ENCODE measurements at regions not wholly inside any gene's neighbourhood (a gene's known extent, or its start where the extent isn't known, plus 50 kb on each side); places are given as distances from the start of the nearest gene placed in this dataset.

DNA sequence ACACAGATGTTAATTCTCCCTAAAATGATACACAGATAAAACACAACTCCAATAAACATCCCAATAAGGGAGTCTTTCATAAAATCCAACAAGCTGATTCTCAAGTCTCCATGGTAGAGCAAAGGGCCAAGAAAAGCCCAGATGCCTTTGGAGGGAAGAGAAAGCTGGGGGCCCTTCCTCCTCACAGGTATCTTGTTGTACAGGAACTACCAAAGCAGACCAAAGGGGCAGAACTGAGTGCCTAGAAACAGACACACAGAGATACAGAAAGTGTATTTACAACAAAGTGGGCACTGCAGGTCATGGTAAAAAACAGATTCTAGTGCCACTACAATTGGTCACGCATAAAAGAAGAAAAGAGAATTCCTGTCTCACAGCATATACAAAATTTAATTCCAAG is 87.2 kb upstream of the NSMCE3 start:
- intact Hi-C loops (cut with DNase I), result no loop called here

DNA sequence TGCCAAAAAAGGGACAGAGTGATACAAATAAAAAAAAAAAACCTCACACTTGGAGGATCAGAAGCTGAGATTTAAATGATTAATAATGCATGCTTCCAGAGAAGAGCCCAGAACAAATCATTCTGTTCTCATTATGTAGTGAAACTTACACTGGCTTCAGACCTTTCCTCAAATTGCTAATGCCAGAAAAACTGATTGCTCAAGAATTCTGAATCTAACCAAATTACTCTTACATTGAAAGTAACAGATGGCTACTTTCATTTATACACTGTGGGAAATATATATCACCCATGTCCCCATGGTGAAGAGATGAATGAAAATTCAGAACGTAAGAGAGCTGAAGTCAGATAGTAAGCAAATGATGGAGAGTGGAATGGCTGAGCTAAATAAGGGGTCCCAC is 85.9 kb upstream of the NSMCE3 start:
- DNase-seq (no peak), ATAC-seq (no peak)
- intact Hi-C loops (cut with DNase I), result no loop called here

More for the DNA sequence above, 87.2 kb upstream of the NSMCE3 start:
- ATAC-seq (no peak), DNase-seq (no peak)

DNA sequence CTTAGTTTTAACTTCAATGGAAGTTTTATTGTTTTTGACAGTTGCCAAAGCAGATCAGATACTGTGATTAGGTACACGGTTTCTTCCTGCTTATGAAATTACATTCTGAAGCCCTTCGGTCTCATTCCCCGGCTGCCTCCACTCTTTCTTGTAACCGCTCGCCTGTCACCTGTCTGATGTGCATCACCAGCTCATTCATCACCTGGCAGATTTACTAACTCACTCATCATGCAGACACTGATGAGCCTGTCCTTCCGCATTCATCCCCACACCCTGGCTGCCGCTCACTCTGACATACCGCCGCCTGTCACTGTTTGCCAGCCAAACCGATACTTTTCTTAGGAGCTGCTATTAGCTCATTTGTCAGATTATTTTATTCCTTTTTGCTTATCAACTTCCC is 82.8 kb upstream of the NSMCE3 start:
- intact Hi-C loops (cut with DNase I), result no loop called here
- ATAC-seq (no peak), DNase-seq (no peak)

DNA sequence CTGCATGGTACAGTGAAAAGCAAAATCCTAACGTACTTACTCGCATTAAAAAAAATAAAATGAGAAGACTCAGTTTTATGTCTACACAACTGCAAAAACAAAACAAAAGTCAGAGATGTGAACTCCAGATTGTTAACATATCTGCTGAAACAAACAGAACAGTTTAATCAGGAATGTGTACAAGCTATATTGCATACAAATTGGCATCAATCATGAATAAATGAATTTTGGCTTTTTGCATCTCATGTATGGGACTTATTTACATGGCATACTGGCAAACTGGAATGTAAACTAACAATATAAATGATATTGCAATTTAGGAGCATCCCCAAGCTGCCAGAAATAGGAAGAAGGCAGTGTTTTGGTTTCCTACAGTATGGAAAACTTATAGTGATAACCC is 79.6 kb upstream of the NSMCE3 start:
- intact Hi-C loops (cut with DNase I), result loop anchor here in 1 of 2 donors (10.0 kb wide), 2 partner anchors 46 to 214 kb away; no protein-coding TSS in a partner anchor
- DNase-seq (no peak), ATAC-seq (no peak)

DNA sequence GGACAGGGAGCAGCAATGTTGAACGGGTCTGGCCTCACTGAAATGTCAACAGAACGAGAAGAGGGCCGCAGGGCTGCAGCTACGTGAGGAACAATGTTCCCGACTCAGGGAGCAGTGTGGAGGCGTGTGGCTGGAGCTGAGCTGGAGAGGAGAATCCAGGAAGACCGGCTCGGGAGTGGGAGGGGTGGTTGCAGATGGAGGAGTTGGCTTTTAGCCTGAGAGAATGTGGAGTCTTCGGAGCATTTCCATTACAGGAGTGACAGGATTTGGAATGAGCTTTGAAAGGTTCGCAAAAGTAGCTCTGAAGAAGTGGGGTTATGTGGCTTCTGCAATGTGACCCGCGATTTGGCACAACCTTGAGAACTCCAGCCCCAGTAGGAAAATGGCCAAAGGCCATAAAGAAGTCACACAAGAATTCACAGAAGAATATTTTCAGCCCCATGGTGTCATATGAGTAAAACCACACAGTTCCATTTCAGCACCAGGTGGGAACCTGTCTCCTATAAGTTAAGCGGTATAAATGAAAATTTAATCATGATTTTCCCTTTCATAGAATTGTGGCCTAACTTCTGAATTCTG is 78.8 kb upstream of the NSMCE3 start:
- DNase-seq (peak; percentile 37), ATAC-seq (peak in 1 of 2 donors; percentile 72)
- intact Hi-C loops (cut with DNase I), result loop anchor here in 1 of 2 donors (10.0 kb wide), 2 partner anchors 46 to 214 kb away; no protein-coding TSS in a partner anchor

DNA sequence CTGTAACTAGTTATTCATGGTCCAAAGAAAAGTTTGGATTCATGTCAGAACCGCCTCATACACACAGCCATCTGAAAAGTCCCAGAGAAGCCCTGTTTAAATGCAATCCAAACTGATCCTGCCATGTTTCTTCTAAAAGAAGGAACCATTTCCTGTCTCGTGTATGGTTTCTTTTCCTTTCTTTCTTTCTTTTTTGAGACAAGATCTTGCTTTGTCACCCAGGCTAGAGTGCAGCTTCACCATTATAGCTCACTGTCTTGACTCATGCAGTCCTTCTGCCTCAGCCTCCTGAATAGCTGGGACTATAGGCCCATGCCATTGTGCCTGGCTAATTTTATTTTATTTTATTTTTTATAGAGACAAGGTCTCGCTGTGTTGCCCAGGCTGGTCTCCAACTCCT is 77.4 kb upstream of the NSMCE3 start:
- DNase-seq (no peak), ATAC-seq (no peak)
- intact Hi-C loops (cut with DNase I), result loop anchor here in 1 of 2 donors (10.0 kb wide), 2 partner anchors 48 to 212 kb away; no protein-coding TSS in a partner anchor

DNA sequence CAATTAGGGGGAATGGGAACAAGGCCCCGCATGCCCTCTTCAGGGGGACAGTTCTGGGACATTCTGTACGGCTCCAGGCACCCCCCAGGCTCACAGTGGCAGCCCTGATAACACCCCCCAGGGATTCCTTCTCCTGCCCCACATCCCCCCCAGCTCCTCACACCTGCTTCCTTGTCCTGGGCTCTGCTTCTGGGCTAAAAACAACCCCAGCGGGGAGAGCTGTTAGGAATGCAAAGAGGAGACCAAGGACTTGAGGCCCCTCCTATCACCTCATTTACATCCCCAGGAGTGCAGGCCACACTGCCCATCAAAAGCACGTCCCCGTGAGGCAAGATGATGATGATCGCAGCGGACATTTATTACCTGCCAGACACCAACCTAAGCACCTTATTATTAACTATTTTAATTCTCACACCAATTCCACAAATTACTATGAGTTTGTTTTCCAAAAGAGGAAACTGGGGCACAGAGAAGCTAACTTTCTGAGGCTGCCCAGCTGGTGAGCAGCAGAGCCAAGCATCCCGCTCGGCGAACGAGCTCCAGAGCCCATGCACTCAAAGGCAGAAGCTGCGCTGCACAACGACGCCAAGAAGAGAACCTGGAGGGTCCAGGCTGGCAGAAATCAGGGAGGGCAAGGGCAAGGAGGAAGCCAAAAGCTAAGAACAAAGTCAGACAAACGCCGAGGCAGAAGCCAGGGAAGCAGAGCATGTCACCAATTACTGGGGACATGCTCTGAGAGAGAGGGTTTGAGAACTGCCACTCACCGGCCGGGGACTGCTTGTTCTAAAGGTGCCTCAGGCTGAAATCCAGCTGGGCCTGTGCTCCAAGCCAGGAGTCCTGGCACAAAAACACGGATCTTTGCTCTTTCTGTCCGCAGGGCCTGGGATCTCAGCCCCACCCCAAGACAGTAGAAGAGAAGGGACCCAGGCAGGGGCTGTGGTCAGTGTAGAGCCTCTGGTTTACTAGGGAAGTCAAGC is 76.2 kb upstream of the NSMCE3 start:
- intact Hi-C loops (cut with DNase I), result loop anchor here in 1 of 2 donors (10.0 kb wide), 2 partner anchors 49 to 211 kb away; no protein-coding TSS in a partner anchor
- no peak for DNase-seq
- ATAC-seq, result no peak

DNA sequence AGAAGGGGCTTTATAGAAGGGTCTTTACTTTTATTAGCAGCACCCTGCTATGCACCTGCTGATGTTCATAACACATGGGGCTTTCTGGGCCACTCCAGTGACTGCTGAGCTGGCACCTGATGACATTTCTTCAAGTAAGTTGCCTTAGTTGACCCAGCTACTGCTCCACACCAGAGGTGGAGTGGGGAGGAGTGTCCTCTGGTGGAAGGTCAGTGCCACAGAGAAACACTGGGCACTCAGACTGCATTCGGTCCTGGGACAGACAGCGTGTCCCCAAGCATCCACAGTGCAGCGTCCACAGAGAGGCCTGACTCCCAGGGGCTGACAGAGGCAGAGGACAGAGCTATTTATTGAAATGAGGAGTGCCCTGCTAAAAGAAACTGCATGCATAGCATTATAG is 74.9 kb upstream of the NSMCE3 start:
- intact Hi-C loops (cut with DNase I), result loop anchor here in 1 of 2 donors (10.0 kb wide), 2 partner anchors 50 to 210 kb away; no protein-coding TSS in a partner anchor
- ATAC-seq (no peak), DNase-seq (no peak)

DNA sequence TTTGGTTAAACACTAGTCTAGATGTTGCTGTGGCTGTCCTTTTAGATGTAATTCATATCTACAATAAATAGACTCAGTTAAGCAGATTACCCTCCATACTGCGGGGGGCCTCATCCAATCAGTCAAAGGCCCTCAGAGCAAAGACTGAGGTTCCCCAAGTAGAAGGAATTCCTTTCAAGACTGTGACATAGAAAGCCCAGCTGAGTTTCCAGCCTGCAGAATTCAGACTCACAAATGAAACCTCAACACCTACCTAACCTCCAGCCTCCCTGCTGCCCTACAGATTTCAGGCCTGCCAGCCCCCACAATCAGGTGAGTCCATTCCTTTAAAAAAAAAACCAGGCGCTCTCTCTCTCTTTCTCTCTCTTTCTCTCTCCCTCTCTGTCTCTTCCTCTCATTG is 73.6 kb upstream of the NSMCE3 start:
- ATAC-seq (no peak), DNase-seq (no peak)
- intact Hi-C loops (cut with DNase I), result loop anchor here in 1 of 2 donors (10.0 kb wide), 2 partner anchors 52 to 208 kb away; no protein-coding TSS in a partner anchor

DNA sequence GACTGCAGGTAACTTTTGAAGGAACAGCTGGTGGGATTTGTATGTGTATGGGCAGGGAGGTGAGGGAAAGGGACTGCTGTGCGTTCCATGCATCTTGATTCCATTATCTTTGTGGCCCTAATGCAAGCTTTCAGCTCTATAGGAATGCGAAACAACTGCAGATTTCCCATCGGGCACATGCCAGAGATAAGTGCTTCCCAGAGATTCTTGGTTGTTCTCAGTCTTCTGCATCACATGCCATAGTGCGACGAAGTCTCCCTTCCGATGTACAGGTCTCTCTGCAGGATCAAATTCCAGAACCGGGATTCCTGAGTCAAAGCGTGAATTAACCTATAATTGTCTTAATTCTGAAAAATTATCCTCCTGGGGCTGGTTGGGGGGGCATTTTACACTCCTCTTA is 72.6 kb upstream of the NSMCE3 start:
- DNase-seq (no peak), ATAC-seq (no peak)
- intact Hi-C loops (cut with DNase I), result loop anchor here in 1 of 2 donors (10.0 kb wide), 2 partner anchors 53 to 207 kb away; no protein-coding TSS in a partner anchor

DNA sequence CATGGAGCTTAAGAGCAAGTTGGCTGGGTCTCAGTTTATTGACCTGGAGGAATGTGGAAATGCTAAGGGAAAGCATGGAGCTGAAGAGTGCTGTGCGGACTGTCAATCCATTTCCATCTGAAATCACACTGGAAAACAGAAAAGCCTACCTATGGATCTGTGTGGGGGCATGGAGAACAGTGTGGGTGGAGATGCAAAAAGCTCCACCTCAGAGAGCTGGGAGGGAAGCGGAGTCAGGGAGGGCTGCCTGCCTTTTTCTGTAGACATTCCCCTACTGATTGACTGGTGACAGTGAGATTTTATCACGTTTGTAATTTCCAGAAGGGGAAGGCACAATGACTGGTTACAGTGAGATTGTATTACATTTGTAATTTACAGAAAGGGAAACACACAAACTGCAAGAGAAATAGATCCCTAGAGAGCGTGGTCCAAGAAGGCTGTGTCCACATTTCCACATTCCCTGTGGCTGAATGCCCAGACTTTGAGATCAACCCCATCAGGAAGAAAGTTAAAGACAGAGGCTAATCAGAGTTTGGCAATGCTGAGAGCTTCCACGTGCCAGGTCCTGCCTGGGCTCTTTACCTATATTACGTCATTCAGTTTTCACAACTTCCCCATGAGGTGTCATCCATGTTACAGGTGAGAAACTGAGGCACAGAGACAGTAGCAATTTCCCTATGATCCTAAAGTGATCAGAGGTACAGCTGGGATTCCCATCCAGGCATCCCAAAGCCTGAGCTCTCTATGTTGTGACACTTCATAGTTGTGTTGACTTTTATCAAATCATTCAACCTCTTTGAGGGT is 67.7 kb upstream of the NSMCE3 start:
- ATAC-seq, result peak; percentile 72 to 79
- intact Hi-C loops (cut with DNase I), result no loop called here
- peak; percentile 25 for DNase-seq

DNA sequence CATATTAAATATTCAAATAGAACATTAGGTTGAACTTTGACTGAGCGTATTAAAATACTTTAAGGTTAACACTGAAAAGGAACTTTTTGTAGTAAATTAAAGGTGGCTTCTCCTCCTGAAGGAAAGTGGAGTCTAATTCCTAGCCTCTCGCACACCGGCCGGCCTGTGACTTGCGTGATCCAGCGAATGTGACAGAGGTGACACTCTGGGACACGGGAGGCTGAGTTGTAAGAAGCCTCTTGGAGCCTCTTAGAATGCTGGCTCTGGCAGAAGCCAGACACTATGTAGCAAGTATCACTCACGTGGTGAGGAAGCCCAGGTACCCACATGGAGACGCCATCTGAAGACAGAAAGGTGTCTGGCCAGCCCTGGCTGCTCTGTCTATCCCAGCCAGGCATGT is 64.9 kb upstream of the NSMCE3 start:
- intact Hi-C loops (cut with DNase I), result no loop called here
- DNase-seq (no peak), ATAC-seq (no peak)

DNA sequence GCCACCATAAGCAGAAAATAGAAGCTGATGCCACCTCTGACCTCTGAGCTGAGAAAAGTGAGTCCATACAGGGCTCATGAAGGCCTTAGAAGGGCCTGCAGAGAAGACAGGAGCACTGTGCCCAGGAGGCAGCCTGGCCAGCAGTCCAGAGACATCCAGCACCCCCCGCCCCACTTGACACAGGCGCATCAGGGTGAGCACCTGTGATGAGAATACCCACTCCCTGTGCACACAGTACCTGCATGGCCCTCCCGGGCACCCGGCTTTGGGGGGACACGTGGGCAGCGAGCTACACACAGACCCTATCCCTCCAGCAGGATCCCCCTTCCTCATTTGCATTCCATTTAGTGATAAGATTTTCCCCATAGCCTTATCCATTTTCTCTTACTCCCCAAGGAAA is 63.6 kb upstream of the NSMCE3 start:
- intact Hi-C loops (cut with DNase I), result no loop called here
- DNase-seq (no peak), ATAC-seq (no peak)

DNA sequence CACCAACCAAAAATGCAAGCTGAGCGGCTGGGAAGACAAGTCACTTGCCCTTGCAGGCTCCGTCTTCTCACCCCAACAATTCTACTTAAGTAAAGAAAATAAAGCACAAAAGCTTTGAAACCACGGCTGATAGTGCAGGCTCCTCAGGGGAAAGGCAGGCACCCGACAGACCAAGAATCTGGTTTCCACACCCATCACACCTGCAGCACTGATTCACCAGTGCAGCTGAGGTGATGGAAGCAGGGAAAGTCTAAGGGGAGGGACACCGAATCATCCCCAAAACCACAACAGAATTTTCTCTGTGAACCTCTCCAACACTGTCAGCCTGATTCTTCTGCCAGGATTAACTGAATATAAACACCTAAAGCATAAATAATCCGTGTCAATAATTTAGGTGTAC is 62.0 kb upstream of the NSMCE3 start:
- ATAC-seq, result no peak
- no peak for DNase-seq
- intact Hi-C loops (cut with DNase I), result no loop called here

DNA sequence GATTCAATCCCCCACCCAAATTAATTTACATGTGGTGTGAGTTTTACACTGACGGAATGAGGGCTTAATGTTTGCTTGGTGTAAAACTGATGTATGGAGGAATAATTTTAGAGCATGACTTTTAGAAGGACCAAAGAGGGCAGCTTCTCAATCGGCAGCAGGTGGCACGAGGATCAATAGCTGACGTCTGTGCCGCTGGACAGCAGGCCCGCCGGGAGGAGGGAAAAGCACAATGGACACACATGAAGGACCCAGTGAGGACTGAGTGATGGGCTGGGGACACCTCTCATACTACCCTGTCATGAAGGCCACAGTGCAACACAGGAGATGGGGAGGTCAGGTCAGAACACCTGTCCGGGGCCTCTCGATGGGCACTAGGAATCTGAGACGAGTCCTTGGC is 61.4 kb upstream of the NSMCE3 start:
- no peak for DNase-seq
- ATAC-seq, result no peak
- intact Hi-C loops (cut with DNase I), result no loop called here

DNA sequence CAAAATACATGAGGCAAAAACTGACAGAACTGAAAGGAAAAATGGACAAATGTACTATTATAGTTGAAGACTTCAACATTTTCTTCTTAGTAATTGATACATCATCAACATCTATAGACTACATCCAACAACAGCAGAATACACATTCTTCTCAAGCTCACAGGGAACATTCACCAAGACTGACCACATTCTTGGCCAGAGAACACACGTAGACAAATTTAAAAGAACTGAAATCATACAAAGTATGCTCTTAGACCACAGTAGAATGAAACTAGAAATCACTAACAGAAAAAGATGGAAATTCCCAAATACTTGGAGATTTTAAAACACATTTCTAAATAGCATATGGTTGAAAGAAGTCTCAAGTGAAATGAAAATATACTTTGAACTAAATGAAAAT is 55.1 kb upstream of the NSMCE3 start:
- ATAC-seq (no peak), DNase-seq (no peak)
- intact Hi-C loops (cut with DNase I), result no loop called here

DNA sequence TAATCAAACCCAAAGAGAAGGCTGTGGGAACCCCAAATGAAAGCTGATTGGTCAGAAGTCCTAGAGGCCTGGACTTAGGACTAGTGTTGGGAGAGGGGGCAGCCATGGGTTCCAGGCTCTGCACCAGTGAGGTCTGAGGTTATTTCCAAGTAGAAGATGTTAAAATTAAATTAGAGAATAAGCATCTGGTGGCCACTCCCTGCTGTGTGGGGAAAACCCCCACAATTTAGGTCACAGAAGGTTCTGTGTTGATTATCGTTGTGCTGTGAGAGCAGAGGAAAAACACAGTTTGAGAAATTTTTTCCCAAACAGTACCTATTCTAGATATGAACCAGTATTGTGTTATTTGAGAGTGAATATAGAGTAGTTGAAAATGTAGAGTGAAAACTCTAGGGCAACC is 53.9 kb upstream of the NSMCE3 start:
- intact Hi-C loops (cut with DNase I), result no loop called here
- ATAC-seq (no peak), DNase-seq (no peak)

DNA sequence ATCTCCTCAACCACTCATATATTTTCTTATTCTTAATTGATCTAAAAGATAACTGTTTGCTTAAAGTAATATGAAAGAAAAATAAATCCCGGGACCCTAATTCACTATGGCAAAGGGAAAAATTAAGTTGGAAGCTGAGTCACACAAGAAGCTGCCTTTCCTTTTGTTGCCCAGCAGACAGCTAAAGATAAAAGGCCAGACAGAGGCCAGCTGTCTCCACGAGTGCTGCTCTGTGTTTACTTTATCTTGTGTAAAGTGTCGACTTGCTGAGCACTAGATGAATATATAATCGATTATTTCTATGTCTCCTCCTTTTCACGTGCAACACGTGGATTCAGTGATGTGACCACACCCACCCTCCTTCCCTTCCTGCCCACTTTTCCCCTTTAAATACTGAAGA is 52.8 kb upstream of the NSMCE3 start:
- ATAC-seq, result no peak
- intact Hi-C loops (cut with DNase I), result no loop called here

DNA sequence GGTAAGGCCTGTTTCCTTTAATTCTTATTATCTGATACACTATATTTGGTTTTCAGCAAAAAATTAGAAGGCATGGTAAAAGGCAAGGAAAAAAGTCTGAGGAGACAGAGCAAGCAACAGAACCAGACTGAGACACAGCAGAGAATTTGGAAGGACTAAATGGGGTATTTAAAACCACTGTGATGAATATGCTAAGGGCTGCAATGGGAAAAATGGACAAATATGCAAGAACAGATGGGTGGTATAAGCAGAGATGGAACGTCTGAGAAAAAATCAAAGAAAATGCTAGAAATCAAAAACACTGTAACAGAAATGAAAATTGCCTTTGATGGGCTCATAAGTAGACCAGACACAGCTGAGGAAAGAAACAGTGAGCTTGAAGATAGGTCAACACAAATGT is 50.8 kb upstream of the NSMCE3 start:
- intact Hi-C loops (cut with DNase I), result no loop called here
- DNase-seq, result no peak
- no peak for ATAC-seq

More for the DNA sequence above, 52.8 kb upstream of the NSMCE3 start:
- DNase-seq, result no peak

All from left cardiac atrium (tissue), 4 donors.